ENCODE measurements at regions not wholly inside any gene's neighbourhood (a gene's known extent, or its start where the extent isn't known, plus 50 kb on each side); places are given as distances from the start of the nearest gene placed in this dataset.

- TF ChIP-seq CTCF (IDR thresholded peaks at IDR 0.05) (no peak), POLR2A (IDR thresholded peaks at IDR 0.05) (no peak)
Observed at GRCh38 chr7:42834676-42835075, 77.2 kb downstream of the C7orf25 start.
